ENCODE measurements at regions not wholly inside any gene's neighbourhood (a gene's known extent, or its start where the extent isn't known, plus 50 kb on each side); places are given as distances from the start of the nearest gene placed in this dataset.
"Not testable (repeated sequence)": the region's sequence is repeated elsewhere in the genome, so short reads cannot be mapped to it uniquely, and the experiment has no call there.

DNA sequence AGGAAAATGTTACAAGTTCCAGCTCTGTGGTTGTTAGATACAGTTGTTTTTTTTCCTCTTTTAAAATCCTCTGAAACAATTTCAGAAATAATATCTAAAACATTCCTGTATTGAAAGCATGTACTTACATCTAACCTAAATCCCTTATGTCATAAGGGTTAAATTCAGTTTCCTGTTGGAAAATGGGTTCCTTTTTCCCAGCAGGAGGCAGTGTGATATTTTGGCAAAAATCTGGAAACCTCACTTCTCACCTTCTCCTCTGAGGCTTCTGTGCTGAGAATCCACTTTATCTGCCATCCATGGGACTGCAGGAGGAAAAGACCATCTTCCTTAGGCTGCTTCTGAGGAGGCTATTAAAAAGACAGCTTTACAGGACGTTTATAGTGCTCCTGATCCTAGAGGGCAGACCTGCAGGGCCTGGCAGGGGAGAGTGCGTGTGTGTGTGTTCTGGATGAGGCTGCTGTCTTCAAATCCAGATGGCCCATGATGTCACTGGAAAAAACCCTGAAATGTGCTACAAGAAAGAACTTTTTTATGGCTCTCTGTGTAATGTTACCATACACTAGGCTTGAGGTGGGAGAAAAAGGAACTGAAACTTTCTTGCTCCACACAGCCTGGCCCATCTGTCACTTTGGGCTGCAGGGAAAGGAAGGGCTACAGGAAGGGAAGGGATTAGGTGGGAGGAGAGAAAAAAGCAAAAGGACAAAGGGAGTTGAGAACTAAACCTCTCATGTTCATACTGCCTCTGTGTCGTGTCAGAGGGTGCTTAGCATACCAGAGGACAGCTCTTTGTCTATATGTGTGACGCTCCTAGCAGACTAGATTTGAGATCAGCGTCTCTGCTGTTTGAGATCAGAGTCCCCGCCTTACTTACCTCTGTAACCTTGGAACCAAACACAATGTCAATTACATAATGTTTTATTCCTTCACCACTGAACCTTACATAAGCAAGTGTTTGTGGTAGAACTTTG, 379.2 kb upstream of the SPAG17 start:
- no peak for DNase-seq

GRCh38 chr1:118558933-118559332, 373.9 kb upstream of the SPAG17 start:
- no peak for DNase-seq

- DNase-seq = no peak
Measured at GRCh38 chr1:118556936-118557335, 371.9 kb upstream of the SPAG17 start.

DNA sequence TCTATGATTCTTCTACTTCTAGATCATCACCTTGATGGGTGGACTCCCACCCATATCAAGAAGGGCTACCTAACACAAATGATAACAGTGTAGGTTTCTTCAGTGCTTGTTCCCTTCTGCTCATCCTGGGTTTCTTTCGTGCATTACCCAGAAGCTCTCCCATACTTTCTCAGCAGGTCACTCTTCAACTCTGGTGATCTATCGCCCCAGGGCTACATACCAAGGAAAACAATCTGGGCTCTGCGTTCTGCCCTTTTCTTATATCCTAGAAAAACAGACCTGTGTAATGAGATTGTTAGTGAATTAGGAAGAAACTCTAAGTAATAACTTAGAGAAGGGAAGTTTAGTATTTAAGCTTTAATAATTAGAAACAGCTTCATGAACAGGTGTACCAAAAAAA, 370.6 kb upstream of the SPAG17 start:
- no peak for DNase-seq

DNA sequence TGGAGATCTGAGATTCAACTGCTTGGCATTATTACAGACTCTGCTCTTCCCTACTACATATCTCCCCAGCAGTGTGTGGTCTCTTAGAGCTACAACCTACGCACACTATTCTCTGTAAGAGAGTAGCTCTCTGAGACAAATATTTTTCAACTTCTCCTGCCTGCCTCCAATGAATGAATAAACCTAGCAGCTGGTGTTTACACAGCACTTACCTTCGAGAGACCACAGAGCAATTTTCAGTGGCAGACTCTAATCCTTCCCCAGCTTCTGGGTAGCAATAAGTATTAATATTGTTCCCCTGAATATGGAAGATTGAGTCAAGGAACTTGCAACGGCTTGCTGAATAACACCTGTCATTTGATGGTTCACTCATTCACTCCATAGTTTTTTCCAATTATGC, 350.9 kb upstream of the SPAG17 start:
- peak; percentile 12 for DNase-seq

- not testable (repeated sequence) for DNase-seq
Measured at GRCh38 chr1:118511922-118512321, 326.9 kb upstream of the SPAG17 start.

- peak; percentile 27 for DNase-seq
Measured at GRCh38 chr1:118504867-118505266, 319.8 kb upstream of the SPAG17 start.

DNA sequence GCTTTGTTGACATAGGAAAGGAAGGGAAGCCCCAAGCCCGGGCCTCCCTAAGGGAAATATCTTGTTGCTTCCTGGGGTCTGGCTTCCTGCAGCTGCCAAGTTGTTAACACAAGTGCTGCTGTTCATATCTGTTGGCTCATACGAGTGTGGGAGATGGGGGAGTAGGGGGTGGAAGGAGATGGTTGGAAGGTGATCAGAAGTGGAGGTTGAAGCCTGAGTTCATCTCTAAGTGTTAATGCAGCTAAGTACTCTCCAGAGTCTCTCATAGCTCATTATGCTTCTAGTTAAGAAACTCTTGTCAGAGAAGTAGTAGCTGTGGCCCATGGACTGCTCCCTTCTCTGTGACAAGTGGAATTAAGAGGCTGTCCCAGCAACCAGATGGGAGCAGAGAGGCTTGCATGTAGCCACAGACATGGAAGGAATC, 319.2 kb upstream of the SPAG17 start:
- DNase-seq = peak; percentile 87

GRCh38 chr1:118503752-118504151, 318.7 kb upstream of the SPAG17 start:
- DNase-seq = no peak

- no peak for DNase-seq
Measured at GRCh38 chr1:118494998-118495397, 310.0 kb upstream of the SPAG17 start.

DNA sequence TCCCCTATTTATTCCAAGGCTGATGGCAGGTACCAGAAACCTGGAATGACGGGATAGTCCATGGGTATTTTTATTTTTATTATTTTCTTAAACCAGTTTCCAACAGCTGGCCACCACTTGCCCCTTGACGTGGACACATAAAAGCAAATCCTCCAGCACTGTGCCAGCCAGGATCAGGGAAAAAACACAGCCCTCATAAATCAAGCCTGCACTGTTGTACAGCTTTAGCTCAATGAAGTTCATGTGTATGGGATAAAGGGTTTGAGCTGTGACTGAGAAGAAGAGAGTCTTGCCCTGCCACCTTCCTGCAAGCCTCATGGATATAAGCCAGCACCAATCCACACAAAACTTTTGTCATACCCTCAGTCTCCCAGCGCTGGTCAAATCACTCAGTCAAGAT, 303.8 kb upstream of the SPAG17 start:
- DNase-seq = no peak

DNA sequence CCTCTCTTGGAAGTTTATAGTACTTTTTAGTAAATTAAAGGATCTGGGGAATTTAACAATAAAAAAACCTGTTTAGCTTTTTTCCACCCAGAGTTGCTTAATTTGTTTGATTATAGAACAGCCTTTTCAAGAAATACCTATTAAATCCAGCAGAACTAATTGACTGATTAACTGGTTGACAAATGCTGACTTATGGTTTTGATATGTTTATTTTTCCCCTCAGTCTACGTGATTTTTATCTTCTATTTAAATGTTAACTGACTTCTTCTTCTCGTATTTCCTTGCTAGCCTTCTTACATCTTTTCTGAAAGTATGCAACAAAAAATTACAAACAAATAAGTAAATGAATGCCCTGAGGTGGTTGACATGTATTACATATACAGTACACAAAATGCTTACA, 302.9 kb upstream of the SPAG17 start:
- DNase-seq = no peak

DNA sequence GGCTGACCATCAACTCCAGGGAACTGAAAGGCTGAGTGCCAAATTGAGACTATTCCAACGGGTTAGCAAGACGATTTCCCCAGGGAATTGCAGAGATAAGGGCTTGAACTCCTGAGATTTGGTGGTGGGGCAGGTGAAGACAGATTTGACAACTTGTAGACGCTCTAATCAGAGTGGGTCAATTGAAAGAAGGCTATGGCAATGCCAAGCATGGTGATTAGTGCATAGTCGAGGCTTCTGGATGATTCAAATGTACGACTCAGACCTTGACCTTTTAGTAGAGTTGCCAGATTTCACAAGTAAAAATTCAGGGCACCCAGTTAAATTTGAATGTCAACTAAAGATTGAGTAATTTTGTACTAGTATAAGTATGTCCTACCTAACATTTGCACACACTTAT, 302.1 kb upstream of the SPAG17 start:
- no peak for DNase-seq

- DNase-seq = no peak
Measured at GRCh38 chr1:118486199-118486598, 301.2 kb upstream of the SPAG17 start.

- peak; percentile 10 for DNase-seq
Measured at GRCh38 chr1:118485757-118486156, 300.7 kb upstream of the SPAG17 start.

- no peak for DNase-seq
Measured at GRCh38 chr1:118484893-118485292, 299.9 kb upstream of the SPAG17 start.

- no peak for DNase-seq
Measured at GRCh38 chr1:118483245-118484006, 298.4 kb upstream of the SPAG17 start.

- DNase-seq = no peak
Measured at GRCh38 chr1:118481126-118481525, 296.1 kb upstream of the SPAG17 start.

- DNase-seq = no peak
Measured at GRCh38 chr1:118479351-118479750, 294.3 kb upstream of the SPAG17 start.

- no peak for DNase-seq
Measured at GRCh38 chr1:118473825-118474224, 288.8 kb upstream of the SPAG17 start.

DNA sequence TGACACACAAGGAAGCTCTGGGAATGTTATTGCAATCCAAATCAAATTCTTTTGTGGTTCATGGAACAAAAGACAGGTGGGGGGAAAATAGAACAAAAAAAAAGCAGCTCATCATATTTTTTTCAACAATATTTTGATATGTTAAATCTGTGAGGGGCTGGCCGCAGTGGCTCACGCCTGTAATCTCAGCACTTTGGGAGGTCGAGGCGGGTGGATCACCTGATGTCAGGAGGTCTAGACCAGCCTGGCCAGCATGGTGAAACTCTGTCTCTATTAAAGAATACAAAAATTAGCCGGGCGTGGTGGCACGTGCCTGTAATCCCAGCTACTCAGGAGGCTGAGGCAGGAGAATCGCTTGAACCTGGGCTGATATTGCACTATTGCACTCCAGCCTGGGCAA, 279.4 kb upstream of the SPAG17 start:
- DNase-seq = not testable (repeated sequence)

DNA sequence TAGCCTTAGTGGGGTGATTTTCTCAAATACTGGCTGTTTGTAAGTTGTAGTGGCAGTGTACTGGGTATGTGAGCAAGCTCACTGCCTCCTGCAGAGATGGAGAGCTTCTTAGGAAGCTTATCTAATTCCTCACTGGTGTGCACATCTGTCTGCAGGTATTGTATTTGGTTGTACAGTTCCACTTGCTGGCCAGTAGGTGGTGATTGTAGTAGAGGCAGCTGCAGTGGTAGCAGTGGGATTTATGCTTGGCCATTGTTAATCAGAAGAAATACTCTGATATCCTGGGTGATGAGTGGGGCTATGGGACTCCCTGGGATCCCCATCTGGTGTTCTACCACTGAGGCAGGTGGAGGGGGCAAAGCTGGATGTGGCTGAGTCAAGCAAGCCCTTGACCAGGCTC, 276.1 kb upstream of the SPAG17 start:
- no peak for DNase-seq

DNA sequence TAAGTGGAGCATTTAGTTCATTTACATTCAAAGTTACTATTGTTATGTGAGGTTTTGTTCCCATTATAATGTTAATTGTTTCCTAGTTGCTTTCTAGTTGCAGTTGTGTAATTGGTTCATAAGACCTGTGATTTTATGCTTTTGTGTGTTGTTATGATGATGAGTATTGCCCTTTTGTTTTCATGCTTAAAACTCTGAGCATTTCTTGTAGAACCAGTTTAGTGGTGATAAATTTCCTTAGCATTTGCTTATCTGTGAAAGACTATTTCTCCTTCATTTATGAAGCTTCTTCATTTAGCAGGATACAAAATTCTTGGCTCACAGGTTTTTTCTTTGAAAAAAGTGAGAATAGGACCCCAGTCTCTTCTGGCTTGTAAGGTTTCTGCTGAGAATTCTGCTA, 274.8 kb upstream of the SPAG17 start:
- DNase-seq = no peak

GRCh38 chr1:118453856-118454255, 268.8 kb upstream of the SPAG17 start:
- not testable (repeated sequence) for DNase-seq

Data from NCI-H510A (cell line).